ENCODE measurements at regions not wholly inside any gene's neighbourhood (a gene's known extent, or its start where the extent isn't known, plus 50 kb on each side); places are given as distances from the start of the nearest gene placed in this dataset.

- H3K27me3 ChIP-seq (ENCODE audit: control insufficient read depth, insufficient read depth, low read length): no peaks in the 10 kb centered on the region
- TF ChIP-seq CTCF (IDR thresholded peaks at IDR 0.05; ENCODE audit: low read depth, low read length): no peak
Observed at GRCh38 chr13:22111152-22111783, 440.4 kb downstream of the FGF9 start.

GRCh38 chr13:22111961-22112360 lies 441.1 kb downstream of the FGF9 start:
- Histone ChIP-seq H3K27ac (ENCODE audit: low read depth, low read length) (no peak overlapping the region), H3K4me3 (ENCODE audit: low read depth, low read length) (no peak overlapping the region), H3K9me3 (ENCODE audit: control insufficient read depth, insufficient read depth, low read length) (peaks cover 3% of the 10 kb centered on the region; the same call in 1 of the 2 replicates), H3K27me3 (ENCODE audit: control insufficient read depth, insufficient read depth, low read length) (no peaks in the 10 kb centered on the region)
- POLR2A ChIA-PET: no interaction called here
- CTCF ChIA-PET: no interaction called here
- no peak for TF ChIP-seq CTCF (IDR thresholded peaks at IDR 0.05; ENCODE audit: low read depth, low read length)
- no peak for DNase-seq (ENCODE audit: low read depth, low spot score)

More at GRCh38 chr13:22111152-22111783, 440.4 kb downstream of the FGF9 start:
- ChIA-PET CTCF (no interaction called here), POLR2A (no interaction called here)
- no peak overlapping the region for H3K4me3 ChIP-seq (ENCODE audit: low read depth, low read length)
- H3K27ac ChIP-seq (ENCODE audit: low read depth, low read length): no peak overlapping the region
- peaks cover 3% of the 10 kb centered on the region; the same call in 1 of the 2 replicates for H3K9me3 ChIP-seq (ENCODE audit: control insufficient read depth, insufficient read depth, low read length)
- no peak for DNase-seq (ENCODE audit: low read depth, low spot score)

GRCh38 chr13:22112956-22113745 lies 442.3 kb downstream of the FGF9 start:
- peaks cover 3% of the 10 kb centered on the region; the same call in 1 of the 2 replicates for H3K9me3 ChIP-seq (ENCODE audit: control insufficient read depth, insufficient read depth, low read length)
- POLR2A ChIA-PET: no interaction called here
- no peaks in the 10 kb centered on the region for H3K27me3 ChIP-seq (ENCODE audit: control insufficient read depth, insufficient read depth, low read length)
- no peak for DNase-seq (ENCODE audit: low read depth, low spot score)
- no peak overlapping the region for H3K4me3 ChIP-seq (ENCODE audit: low read depth, low read length)
- TF ChIP-seq CTCF (IDR thresholded peaks at IDR 0.05; ENCODE audit: low read depth, low read length): no peak
- CTCF ChIA-PET: no interaction called here
- no peak overlapping the region for H3K27ac ChIP-seq (ENCODE audit: low read depth, low read length)

- H3K4me3 ChIP-seq (ENCODE audit: low read depth, low read length): no peak overlapping the region
- TF ChIP-seq CTCF (IDR thresholded peaks at IDR 0.05; ENCODE audit: low read depth, low read length): no peak
- ChIA-PET CTCF (no interaction called here), POLR2A (no interaction called here)
- DNase-seq (ENCODE audit: low read depth, low spot score): no peak
- peaks cover 3% of the 10 kb centered on the region; the same call in 1 of the 2 replicates for H3K9me3 ChIP-seq (ENCODE audit: control insufficient read depth, insufficient read depth, low read length)
- no peak overlapping the region for H3K27ac ChIP-seq (ENCODE audit: low read depth, low read length)
- no peaks in the 10 kb centered on the region for H3K27me3 ChIP-seq (ENCODE audit: control insufficient read depth, insufficient read depth, low read length)
Observed at GRCh38 chr13:22114630-22115311, 443.9 kb downstream of the FGF9 start.

- ChIA-PET POLR2A (no interaction called here), CTCF (no interaction called here)
- Histone ChIP-seq H3K9me3 (ENCODE audit: control insufficient read depth, insufficient read depth, low read length) (no peaks in the 10 kb centered on the region), H3K27ac (ENCODE audit: low read depth, low read length) (no peak overlapping the region), H3K4me3 (ENCODE audit: low read depth, low read length) (no peak overlapping the region), H3K27me3 (ENCODE audit: control insufficient read depth, insufficient read depth, low read length) (no peaks in the 10 kb centered on the region)
- no peak for DNase-seq (ENCODE audit: low read depth, low spot score)
- TF ChIP-seq CTCF (IDR thresholded peaks at IDR 0.05; ENCODE audit: low read depth, low read length): no peak
Observed at GRCh38 chr13:22118158-22118557, 447.3 kb downstream of the FGF9 start.

All from AG04450 (cell line).